ENCODE measurements at regions not wholly inside any gene's neighbourhood (a gene's known extent, or its start where the extent isn't known, plus 50 kb on each side); places are given as distances from the start of the nearest gene placed in this dataset.
"Not testable (repeated sequence)": the region's sequence is repeated elsewhere in the genome, so short reads cannot be mapped to it uniquely, and the experiment has no call there.

GRCh38 chr6:144689503-144690040 lies 404.4 kb downstream of the UTRN start:
- WGBS, 2 donors, result 90 to 91% methylated on average over 2 to 3 of the region's 3 CpGs
- TF ChIP-seq CTCF (IDR thresholded peaks at IDR 0.05), result no peak
- TF ChIP-seq POLR2A (IDR thresholded peaks at IDR 0.05), result no peak
- H3K4me3 ChIP-seq, result no peak overlapping the region
- H3K9me3 ChIP-seq, result no peaks in the 10 kb centered on the region
- no peaks in the 10 kb centered on the region for H3K4me1 ChIP-seq
- H3K36me3 ChIP-seq (replicated peaks in 1 of 2; ENCODE audit: insufficient read depth in 1 of 2, low read depth in 2 of 2), result no peaks in the 10 kb centered on the region
- DNase-seq, result no peak
- no peaks in the 10 kb centered on the region for H3K27me3 ChIP-seq
- ATAC-seq, result peak; percentile 9
- intact Hi-C loops (cut with DNase I), result no loop called here
- no peak overlapping the region for H3K27ac ChIP-seq

GRCh38 chr6:144690133-144690532 lies 405.0 kb downstream of the UTRN start:
- Histone ChIP-seq H3K27me3 (no peaks in the 10 kb centered on the region), H3K4me1 (no peaks in the 10 kb centered on the region), H3K4me3 (no peak overlapping the region), H3K36me3 (replicated peaks in 1 of 2; ENCODE audit: insufficient read depth in 1 of 2, low read depth in 2 of 2) (no peaks in the 10 kb centered on the region), H3K9me3 (no peaks in the 10 kb centered on the region), H3K27ac (no peak overlapping the region)
- no peak for ATAC-seq
- no peak for DNase-seq
- TF ChIP-seq POLR2A (IDR thresholded peaks at IDR 0.05) (no peak), CTCF (IDR thresholded peaks at IDR 0.05) (no peak)
- WGBS, 2 donors, result 100% methylated on average over 1 of the region's 1 CpG
- intact Hi-C loops (cut with DNase I), result no loop called here

- DNase-seq (no peak), ATAC-seq (no peak)
- Histone ChIP-seq H3K36me3 (replicated peaks in 1 of 2; ENCODE audit: insufficient read depth in 1 of 2, low read depth in 2 of 2) (no peaks in the 10 kb centered on the region), H3K27me3 (no peaks in the 10 kb centered on the region), H3K4me1 (no peaks in the 10 kb centered on the region), H3K9me3 (no peaks in the 10 kb centered on the region), H3K27ac (no peak overlapping the region), H3K4me3 (no peak overlapping the region)
- TF ChIP-seq CTCF (IDR thresholded peaks at IDR 0.05) (no peak), POLR2A (IDR thresholded peaks at IDR 0.05) (no peak)
- 84 to 86% methylated on average over 4 of the region's 4 CpGs for WGBS, 2 donors
- intact Hi-C loops (cut with DNase I), result no loop called here
These were observed 405.5 kb downstream of the UTRN start for GRCh38 chr6:144690666-144691065.

- 94 to 100% methylated on average over 1 of the region's 1 CpG for WGBS, 2 donors
- H3K4me3 ChIP-seq; ATAC-seq; H3K36me3 ChIP-seq (replicated peaks in 1 of 2; ENCODE audit: insufficient read depth in 1 of 2, low read depth in 2 of 2); H3K27me3 ChIP-seq; intact Hi-C loops (cut with DNase I); H3K27ac ChIP-seq; H3K9me3 ChIP-seq; DNase-seq: not testable (repeated sequence)
- peaks cover 13% of the 10 kb centered on the region for H3K4me1 ChIP-seq
These were observed 406.9 kb downstream of the UTRN start for GRCh38 chr6:144692050-144692449.

GRCh38 chr6:144695858-144696533 lies 410.9 kb downstream of the UTRN start:
- ATAC-seq, result no peak
- 71 to 79% methylated on average over 3 of the region's 3 CpGs for WGBS, 2 donors
- intact Hi-C loops (cut with DNase I), result no loop called here
- H3K27ac ChIP-seq, result peak overlapping the region in 1 of 4 donors; percentile 3
- H3K36me3 ChIP-seq (replicated peaks in 1 of 2; ENCODE audit: insufficient read depth in 1 of 2, low read depth in 2 of 2), result no peaks in the 10 kb centered on the region
- peaks cover 17% of the 10 kb centered on the region for H3K4me1 ChIP-seq
- TF ChIP-seq CTCF (IDR thresholded peaks at IDR 0.05) (no peak), POLR2A (IDR thresholded peaks at IDR 0.05) (no peak)
- H3K9me3 ChIP-seq, result no peaks in the 10 kb centered on the region
- DNase-seq, result no peak
- no peaks in the 10 kb centered on the region for H3K27me3 ChIP-seq
- H3K4me3 ChIP-seq, result no peak overlapping the region
